Right hindlimb (tissue), 1 donor: ENCODE measurements at regions not wholly inside any gene's neighbourhood (a gene's known extent, or its start where the extent isn't known, plus 50 kb on each side); places are given as distances from the start of the nearest gene placed in this dataset.

Source experiments
- DNase-seq: peaks from one replicate; pipeline ENCODE4 v3.0.0-alpha.2; 2018

DNA sequence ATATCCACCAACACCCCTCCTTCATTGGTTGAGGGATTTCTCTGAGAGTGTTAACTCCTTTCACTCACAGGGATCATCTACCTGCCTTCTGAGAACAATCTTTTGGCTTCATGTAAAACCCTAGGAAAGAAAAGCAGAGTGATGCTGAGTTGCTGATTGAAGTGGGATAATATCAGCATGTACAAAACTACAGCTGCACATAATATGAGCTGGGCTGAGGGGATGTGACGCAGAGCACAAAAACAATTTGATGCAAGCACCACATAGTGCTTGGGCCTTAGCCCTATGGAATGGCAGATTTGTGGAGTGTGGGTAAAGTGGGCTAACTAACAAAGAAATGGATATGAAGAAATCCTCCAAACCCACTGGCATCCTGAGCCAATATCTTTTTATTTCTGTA lies 267.6 kb upstream of the KCNH8 start:
- DNase-seq: no peak

DNA sequence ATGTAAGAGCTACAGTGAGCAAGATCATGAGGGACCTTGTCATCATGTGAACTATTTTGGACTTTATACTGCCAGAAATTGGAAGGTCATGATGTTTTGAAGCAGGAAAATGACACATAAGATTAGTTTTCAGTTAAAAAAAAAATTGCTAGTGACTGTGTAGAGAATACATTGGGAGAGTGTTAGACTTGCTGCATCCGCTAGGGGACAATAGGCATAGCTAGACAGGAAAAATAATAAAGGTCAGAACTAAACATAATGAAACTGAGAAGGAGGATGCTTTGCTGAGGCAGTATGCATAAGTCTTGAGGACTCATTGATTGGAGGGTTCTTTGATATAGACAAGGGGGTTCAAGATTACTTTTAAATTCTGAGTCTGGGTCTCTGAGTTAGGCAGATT lies 275.8 kb upstream of the KCNH8 start:
- no peak for DNase-seq

DNA sequence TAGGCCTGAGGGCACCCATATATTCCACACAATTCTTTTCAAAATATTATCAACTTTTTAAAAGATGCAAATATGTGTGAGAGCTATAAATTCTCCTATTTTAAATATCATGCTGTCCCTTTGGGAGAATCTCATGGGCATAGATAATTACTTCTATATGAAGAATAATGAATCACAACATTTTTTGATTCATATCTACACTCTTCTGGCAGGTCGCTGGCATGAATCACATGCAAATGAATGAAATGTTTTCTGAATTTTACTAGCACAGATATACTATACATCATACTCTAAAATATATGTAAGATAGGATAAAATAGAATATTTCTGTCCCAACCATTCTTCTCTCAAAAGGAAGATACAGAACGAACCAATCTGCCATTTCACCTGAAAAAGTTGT lies 277.7 kb upstream of the KCNH8 start:
- no peak for DNase-seq

- DNase-seq: no peak
Measured at GRCh38 chr3:18870074-18870640, 278.2 kb upstream of the KCNH8 start.

DNA sequence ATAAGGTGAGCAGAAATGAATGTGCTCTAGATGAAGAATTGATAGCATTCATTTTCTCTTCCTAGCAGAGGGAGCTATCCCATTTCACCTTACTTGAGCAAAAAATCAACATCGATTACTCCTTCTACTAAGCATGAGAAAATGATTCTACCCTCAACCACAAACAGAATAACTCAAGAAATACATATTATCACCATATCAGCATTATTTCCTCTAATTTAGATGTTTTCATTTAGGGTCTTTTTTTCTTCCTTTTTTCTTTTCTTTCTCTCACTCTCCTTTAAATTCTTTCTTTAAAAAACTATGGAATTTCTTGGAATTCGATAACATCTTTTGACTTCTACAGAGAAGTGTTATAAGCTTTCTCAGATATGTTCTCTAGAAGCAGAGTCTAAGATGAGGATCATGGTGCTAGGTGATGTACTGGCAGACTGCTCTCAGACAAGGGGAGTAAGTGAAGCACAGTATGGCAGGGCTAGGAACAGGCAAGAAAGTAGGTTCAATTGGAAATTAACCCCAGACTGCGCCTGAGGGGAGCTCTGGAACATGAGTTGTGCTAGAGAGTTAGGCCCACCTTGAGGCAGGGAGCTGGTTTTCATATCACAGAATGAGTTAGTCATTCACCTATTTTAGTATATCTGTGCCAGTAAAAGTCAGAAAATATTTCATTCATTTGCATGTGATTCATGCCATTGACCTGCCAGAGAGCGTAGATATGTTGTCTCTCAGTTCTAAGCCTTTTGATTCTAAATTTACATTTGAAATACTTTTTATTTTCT lies 279.2 kb upstream of the KCNH8 start:
- DNase-seq: no peak

DNA sequence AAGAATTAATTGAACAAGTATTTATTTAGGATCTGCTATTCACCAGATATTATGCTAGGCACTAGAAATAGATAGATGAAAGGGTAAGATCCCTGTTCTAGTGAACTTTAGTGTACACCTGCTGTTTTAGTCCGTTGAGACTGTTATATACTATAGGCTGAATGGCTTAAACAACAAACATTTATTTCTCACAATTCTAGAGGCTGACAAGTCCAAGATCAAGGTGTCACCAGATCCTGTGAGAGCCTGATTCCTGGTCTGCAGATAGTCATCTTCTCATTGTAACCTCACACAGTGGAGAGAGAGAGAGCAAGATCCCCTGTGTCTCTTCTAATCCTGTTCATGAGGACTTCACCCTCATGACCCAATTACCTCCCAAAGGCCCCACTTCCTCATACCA lies 281.4 kb upstream of the KCNH8 start:
- no peak for DNase-seq

GRCh38 chr3:18864933-18865731 lies 283.2 kb upstream of the KCNH8 start:
- no peak for DNase-seq

DNA sequence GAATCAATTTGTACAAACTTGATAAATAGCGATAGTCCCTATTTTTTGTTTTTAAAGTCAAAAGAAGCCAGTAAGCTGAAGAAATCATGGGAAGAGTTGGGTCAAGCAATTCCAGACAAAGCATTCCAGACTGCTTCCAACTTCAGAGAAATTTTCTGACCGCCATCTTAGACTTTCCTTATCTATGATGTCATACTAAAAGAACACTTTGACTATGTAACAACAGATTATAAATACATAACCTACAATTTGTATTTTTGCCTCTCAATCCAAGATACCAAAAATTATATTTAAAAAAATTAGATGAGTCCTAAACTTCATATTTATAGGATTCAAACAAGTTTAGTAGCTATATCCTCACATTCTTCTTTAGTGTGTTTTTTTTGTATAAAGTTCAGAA lies 286.2 kb upstream of the KCNH8 start:
- no peak for DNase-seq

DNA sequence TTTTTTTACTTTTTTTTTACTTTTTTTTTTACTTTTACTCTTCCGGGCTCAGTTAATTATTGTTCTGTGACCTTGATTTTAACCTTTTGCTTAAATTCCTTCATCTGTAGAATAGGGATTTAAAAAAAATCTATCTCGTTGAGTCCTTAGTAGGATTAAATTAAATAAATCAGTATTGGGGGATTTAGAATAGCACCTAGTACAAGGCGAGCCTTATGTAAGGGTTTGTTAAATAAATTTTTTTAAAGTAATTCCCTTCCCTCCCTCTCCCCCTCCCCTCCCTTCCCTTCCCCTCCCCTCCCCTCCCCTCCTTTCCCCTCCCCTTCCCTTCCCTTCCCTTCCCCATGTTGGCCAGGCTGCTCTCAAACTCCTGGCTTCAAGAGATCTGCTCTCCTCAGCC lies 287.2 kb upstream of the KCNH8 start:
- DNase-seq: no peak

DNA sequence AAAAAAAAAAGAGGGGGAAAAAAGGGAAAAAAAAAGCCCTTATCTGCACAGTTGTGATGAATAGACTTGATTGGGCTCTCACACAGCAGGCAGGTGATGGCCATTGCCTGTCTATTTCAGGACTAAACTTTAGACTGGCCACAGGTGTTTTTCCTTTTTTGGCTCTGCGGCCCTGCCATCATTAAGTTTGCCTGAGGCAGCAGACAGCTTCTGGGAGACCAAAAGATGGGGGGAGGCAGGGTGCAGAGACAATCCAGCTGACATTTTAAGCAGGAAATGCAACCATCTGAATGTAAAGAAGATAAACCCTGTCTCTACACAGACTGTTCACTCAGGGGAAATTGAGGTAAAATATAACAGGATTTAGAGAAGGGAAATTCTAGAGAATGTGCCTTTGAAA lies 295.0 kb upstream of the KCNH8 start:
- no peak for DNase-seq

DNA sequence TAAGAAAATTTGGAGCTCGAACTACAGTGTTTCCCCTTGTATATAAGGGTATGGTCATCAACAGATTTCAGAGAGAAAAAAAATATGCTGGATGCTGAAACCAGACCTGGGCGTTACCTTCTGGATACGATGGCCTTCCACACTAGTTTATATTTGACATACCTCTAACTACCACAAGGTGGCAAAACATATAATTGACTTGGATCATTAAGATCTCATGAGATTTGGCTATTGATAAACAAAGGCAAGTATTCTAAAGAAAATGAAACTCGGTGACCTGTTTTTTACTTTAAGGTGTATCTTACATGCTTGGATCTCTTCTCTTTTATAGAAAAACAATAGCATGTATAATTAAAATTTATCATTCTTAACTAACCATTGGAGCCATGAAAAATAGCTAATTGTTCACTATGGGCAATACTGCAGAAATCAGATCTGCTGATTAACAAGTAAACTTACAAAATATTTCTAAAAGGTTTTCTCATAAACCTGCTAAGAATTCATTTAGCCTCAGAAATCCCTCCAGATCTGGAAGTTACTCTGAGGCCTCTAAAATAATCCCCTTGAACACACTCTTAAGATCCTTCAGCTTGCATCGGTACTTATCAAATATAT lies 300.6 kb upstream of the KCNH8 start:
- no peak for DNase-seq

DNA sequence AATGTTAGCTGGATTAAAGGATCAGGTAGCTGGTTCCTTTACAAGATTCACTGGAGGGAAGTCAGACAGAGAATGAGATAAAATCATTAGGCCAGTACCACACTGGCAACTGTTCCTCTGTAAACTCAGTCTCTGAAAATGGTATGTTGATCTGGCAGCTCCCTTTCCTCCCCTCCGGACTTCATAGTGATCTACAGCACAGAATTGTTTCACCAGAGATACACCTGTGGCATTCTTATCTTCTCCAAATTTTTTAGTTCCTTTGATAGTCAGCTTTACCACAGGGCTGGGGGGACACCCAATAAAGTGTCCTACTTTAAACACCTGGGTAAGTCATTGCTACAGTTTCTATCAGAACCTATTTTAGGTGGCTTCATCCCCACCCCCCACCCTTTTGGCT lies 304.3 kb upstream of the KCNH8 start:
- no peak for DNase-seq

GRCh38 chr3:18843188-18843587 lies 305.1 kb upstream of the KCNH8 start:
- DNase-seq: no peak

DNA sequence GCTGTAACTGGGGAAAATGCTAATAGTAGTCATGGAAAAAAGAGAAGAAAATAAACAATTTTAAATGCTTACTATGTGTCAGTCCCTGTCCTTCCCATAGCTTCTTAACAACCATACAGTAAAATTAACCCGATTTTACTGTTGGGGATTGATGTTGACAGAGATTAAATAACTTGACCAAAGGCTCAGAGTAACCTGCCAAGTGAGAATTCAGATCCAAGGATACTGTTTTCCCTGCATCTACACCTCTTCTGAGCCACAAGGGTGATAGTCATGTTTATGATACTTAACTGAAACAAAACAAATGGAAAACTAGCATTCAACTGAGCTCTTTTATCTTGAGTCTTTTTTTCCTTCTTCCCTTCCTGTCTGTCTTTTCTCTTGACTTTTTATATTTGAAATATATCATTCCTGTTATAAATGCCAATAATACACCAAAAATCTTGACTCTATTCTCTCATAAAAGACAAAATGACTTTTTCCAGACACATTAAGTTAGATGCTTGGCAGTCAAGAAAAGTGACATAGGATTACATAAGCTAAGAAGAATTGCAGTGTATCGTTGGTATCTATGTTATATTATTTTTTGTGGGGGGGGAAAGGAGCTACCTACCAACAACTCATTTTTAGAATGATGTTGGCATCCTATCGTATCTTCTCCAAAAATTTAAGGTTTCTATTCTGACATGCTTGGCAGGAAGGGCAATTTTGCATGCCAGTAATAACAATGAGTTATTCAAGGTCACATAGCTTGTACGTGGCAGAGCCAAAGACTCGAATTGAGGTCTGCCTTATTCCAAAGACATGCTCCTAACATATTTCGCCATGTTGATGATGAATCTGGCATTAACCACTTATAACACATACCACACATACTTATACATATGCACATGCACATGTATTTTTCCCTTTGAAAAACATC lies 306.6 kb upstream of the KCNH8 start:
- peak; percentile 15 for DNase-seq

GRCh38 chr3:18840535-18841137 lies 307.7 kb upstream of the KCNH8 start:
- no peak for DNase-seq

GRCh38 chr3:18838758-18839157 lies 309.6 kb upstream of the KCNH8 start:
- no peak for DNase-seq

- no peak for DNase-seq
Measured at GRCh38 chr3:18837137-18837755, 311.1 kb upstream of the KCNH8 start.

DNA sequence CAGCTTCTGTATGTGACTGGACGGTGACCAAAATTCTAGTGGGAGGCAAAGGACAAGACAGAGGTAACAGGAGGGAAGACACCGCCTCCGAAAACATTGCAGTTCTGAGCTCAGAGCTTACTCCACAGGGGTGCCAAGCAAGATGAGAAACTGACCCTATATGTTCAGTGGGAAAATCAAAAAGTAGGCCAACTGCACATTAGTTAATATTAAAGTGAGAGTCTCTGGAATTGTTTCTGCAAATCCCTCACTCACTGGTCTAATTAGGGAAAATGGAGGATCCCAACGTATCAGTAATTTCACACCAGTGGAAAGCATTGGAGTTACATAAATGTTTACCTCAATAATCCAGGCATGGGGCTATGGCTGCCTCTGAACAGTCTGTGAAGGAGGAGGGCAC lies 313.3 kb upstream of the KCNH8 start:
- no peak for DNase-seq

DNA sequence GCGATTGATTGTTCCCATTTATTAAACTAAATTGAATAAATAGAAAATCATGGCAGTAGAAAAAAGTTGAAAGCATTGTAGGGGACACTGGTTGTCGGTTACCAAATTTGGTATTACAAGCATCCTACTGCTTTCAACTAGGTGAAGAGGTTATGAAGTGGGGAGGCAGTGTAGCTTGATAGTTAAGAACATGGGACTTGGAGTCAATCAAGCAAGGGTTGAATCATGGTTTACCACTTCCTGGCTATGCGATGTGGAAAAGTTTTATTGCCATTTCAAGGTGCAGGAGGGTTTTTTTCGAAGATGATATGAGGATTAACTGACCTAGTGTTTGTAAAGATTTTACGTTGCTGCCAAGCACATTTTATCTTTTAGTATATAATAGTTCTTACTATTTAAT lies 318.2 kb upstream of the KCNH8 start:
- DNase-seq: no peak

DNA sequence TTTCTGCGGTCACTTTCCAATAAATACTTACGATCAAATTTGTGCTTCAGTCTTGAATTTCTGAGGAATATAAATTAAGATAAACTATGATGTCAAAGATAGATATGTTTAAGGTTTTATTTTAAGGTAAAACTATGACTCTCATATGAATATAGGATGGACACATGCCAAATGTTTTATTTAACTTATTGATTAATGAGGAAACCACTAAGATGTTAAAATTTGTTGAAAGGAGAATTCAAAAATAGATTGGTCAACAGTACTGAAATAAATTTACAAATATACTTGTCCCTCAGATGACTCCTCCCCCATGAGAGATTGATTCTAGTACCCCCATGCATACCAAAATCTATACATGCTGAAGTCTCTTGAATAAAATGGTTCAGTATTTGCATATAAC lies 319.7 kb upstream of the KCNH8 start:
- no peak for DNase-seq

- no peak for DNase-seq
Measured at GRCh38 chr3:18827664-18828063, 320.6 kb upstream of the KCNH8 start.

- no peak for DNase-seq
Measured at GRCh38 chr3:18825665-18826064, 322.6 kb upstream of the KCNH8 start.
